ENCODE measurements at regions not wholly inside any gene's neighbourhood (a gene's known extent, or its start where the extent isn't known, plus 50 kb on each side); places are given as distances from the start of the nearest gene placed in this dataset.

GRCh38 chr15:81569286-81570080 lies 195.5 kb upstream of the TMC3 start:
- Mint-ChIP-seq H3K27me3 (ENCODE audit: insufficient read depth, low read depth, poor library complexity) (peaks cover 3% of the 10 kb centered on the region), H3K4me3 (no peak overlapping the region), H3K27ac (no peak overlapping the region), H3K36me3 (ENCODE audit: low read depth) (no peaks in the 10 kb centered on the region), H3K4me1 (peaks cover 8% of the 10 kb centered on the region; the same call in 2 of the 3 replicates), H3K9me3 (no peaks in the 10 kb centered on the region)
- no peak overlapping the region for H2AFZ ChIP-seq
- no peak overlapping the region for H3K4me3 ChIP-seq
- H4K20me1 ChIP-seq (replicated peaks; ENCODE audit: insufficient read depth), result no peaks in the 10 kb centered on the region
- no peaks in the 10 kb centered on the region for H3K9me2 ChIP-seq (ENCODE audit: insufficient read depth)
- no peak for DNase-seq (ENCODE audit: low spot score)
- no peak for ATAC-seq
- H3K79me2 ChIP-seq (replicated peaks; ENCODE audit: insufficient read depth), result no peaks in the 10 kb centered on the region
- no peaks in the 10 kb centered on the region for H3K27me3 ChIP-seq (ENCODE audit: insufficient read depth)
- no peak overlapping the region for H3K4me2 ChIP-seq
- H3K36me3 ChIP-seq (ENCODE audit: insufficient read depth), result no peaks in the 10 kb centered on the region
- H3K4me1 ChIP-seq (ENCODE audit: insufficient read depth), result 0 out of 2 replicates have a peak, but pooled peaks cover 3% of the 10 kb centered on the region
- H3K27ac ChIP-seq (ENCODE audit: low read depth), result no peak overlapping the region
- no peaks in the 10 kb centered on the region for H3F3A ChIP-seq (replicated peaks; ENCODE audit: low read depth)
- TF ChIP-seq ETS1 (IDR thresholded peaks at IDR 0.05) (no peak), CREB1 (CRISPR knock-in tag; IDR thresholded peaks at IDR 0.05; ENCODE audit: low read depth) (no peak), ZNF331 (CRISPR knock-in tag; IDR thresholded peaks at IDR 0.05; ENCODE audit: low read depth) (no peak), ZNF462 (CRISPR knock-in tag; IDR thresholded peaks at IDR 0.05) (no peak)

Data from GM23338 (cell line).